Right kidney (tissue), 1 donor: ENCODE measurements at regions not wholly inside any gene's neighbourhood (a gene's known extent, or its start where the extent isn't known, plus 50 kb on each side); places are given as distances from the start of the nearest gene placed in this dataset.
"Not testable (repeated sequence)": the region's sequence is repeated elsewhere in the genome, so short reads cannot be mapped to it uniquely, and the experiment has no call there.

Experiments
- DNase-seq: peaks from one replicate; pipeline ENCODE4 v3.0.0-alpha.2; 2016

- no peak for DNase-seq
Observed at GRCh38 chr9:7467186-7467585, 332.4 kb downstream of the DMAC1 start.

GRCh38 chr9:7461791-7462190, 337.8 kb downstream of the DMAC1 start:
- DNase-seq: no peak

- DNase-seq: no peak
Observed at GRCh38 chr9:7456793-7457530, 342.6 kb downstream of the DMAC1 start.

GRCh38 chr9:7456377-7456776, 343.2 kb downstream of the DMAC1 start:
- no peak for DNase-seq

DNA sequence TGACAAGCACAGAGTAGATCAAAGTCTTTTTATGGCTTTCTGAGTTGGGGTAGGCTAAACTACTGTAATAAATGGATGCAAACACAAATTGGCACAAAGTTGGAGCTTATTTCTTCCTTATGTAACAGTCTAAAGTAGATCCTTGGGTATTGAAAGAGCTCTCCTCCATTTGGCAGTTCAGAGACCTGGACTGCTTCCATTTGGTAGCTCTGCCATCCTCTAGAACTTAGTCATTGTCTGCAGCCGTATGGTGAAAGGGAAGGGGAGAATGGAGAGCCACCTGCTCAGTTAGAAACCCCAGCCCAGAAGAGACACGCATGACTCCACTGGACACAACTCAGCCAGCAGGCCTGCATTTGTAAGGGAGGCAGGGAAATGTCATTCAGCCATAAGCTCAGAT, 345.0 kb downstream of the DMAC1 start:
- no peak for DNase-seq

DNA sequence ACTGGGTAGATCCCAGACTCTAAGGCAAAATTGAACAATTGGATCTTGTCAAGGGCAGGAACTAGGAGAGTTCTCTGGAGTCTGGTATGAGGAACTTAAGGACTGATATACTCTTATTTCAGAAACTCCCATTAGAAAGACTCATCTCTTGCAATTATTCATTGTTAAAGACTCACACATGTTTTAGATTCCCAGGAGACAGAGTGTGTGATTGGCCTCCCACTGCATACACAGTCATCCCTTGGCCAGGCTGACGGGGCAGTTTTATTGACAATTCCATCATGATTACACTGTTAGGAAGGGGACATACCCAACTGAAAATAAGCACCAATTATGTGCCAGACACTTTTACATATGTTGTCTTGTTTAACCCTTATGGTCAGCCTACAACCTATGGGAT, 347.2 kb downstream of the DMAC1 start:
- DNase-seq: no peak

GRCh38 chr9:7451062-7451461, 348.5 kb downstream of the DMAC1 start:
- no peak for DNase-seq

DNA sequence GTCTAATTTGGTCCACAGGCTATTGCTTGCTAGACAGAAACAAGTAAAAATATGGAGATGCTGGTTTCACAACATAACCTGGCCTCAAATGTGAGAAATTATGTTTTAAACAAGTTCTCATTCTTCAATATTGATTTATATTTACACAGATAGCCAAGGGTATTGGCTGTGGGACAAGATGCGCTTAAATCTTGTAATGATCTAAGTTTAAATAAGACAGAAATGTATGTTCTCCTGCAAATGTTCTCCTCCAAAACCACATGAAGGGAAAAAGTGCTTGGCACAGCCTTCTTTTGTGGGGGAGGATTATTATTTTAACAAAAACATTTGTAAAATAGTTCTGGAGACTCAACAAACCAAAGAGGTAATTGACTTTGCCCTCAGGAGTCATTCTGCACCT, 356.0 kb downstream of the DMAC1 start:
- DNase-seq: no peak

GRCh38 chr9:7439355-7439995, 360.1 kb downstream of the DMAC1 start:
- DNase-seq: no peak

DNA sequence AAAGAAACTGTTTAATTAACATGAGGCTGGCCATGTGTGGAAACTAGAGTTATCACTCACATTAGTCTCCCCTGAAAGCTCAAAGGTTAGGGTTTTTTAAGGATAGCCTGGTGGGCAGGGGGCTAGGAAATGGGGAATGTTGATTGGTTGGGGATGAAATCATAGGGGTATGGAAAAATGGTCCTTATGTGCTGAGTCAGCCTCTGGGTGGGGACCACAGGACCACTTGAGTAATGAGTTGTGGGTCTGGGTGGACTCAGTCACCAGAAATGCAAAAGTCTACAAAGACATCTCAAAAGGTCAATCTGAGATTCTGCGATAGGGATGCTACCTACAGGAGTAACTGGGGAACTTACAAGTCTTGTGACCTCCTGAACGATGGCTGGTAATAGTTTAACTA, 362.8 kb downstream of the DMAC1 start:
- no peak for DNase-seq

- DNase-seq: no peak
Observed at GRCh38 chr9:7433508-7434292, 365.9 kb downstream of the DMAC1 start.

GRCh38 chr9:7432989-7433388, 366.6 kb downstream of the DMAC1 start:
- no peak for DNase-seq

DNA sequence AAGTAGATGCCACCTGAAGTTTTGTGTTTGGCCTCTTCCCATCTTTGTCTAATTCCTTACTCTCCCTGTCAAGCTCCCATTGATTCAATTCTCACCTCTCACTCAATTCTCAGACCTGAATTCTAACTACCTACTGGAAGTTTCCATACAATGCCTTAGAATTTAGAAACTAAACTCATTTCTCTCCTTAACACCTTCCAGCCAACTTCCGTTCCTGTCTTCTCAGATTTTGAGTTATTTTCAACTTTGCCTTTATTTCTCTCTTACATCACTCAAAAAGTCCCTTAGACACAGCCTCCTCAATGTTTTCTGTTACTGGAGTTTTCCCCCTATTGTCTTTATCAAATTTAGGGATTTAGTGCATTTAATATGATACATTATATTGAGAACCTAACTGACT, 382.2 kb downstream of the DMAC1 start:
- DNase-seq: not testable (repeated sequence)

- no peak for DNase-seq
Observed at GRCh38 chr9:7415836-7416235, 383.7 kb downstream of the DMAC1 start.

- DNase-seq: no peak
Observed at GRCh38 chr9:7408845-7409244, 390.7 kb downstream of the DMAC1 start.

DNA sequence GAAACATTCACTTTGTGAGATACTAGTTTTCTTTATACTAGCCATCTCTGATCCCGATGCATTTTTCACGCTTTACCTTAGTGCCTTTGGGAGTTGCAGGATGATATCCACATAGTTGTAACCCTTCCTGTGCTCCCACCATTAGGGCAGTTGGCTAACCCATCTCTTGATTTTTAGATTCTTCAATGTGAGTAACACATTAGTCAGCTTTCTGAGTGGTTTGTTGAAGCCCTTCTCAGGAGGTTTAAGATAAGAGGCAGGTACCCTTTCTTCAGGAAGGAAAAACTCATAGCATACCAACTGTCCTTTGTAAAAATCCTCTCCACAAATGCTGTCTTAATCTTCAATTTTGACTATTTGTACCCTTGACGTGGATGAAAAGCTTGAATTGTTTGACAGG, 392.3 kb downstream of the DMAC1 start:
- DNase-seq: no peak

GRCh38 chr9:7405924-7406604, 393.5 kb downstream of the DMAC1 start:
- DNase-seq: no peak

DNA sequence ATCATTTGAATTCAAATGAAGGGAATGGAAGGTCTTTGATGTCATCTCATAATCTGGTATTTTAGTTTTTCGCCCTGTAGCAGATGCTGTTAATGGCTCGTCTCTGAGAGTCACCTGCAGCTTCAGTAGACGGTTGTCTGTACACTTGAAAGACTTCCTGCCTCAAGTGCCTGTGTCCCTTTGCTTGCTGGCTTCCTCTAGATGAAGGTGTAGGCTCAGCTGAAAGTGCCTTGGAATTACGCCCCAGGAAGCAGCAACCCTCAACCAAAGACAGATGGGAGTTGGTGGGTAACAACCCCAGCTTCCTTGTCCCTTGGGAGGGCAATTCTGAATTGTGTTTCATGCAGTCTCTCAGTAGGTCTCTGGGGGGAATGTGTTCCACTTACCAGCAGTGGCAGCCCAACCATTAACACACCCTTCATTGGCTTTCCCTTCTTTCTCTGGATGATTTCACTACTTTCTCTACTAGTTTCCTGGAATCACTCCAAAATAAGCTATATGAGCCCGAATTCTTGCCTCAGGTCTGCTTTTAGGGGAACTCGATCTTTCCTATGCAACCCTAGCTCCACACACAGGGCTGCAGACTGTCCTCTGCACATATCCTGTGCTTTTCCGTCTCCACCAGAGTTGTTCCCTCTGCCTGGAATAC, 395.6 kb downstream of the DMAC1 start:
- DNase-seq: no peak

DNA sequence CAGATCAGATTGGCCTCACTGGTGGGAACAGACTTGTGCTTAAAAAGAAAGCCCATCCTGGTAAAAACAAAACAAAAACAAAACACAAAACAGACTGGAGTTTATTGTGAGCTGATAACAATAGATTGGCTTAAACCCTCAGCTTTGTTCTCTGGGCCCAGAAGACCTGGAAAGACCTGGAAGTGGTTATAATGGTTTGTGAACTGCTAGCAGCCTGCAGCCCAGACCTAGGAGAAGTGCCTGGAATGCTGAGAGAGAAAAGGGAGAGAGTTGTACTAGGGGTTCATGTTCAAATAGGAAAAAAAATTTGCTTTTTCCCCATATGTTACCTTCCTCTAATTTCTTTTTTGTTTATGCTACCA, 396.6 kb downstream of the DMAC1 start:
- DNase-seq: no peak

- DNase-seq: no peak
Observed at GRCh38 chr9:7402334-7403027, 397.1 kb downstream of the DMAC1 start.

DNA sequence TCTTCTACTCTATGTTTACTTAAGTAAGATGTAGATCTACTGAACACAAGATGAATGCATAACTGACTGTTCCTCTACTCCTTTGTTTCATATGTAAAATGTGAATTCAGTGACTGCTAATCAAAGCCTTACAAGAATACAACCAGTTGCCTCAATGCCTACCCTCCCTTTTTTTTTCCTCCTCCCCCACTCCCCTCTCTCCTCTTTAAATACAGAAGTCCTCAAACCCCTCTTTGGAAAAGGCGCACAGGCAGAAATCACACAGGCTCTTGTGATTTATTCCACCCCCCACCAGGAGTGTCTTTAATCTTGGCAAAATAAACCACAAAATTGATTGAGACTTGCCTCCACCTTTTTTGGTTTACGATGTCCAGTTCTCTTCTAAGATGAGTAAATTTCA, 398.5 kb downstream of the DMAC1 start:
- no peak for DNase-seq
